Stimulated activated CD4-positive, alpha-beta T cell treated with anti-CD3 and anti-CD28 coated beads, Interleukin-1b, Interleukin-23, amount 100 ng/mL, for 4 hours (primary cell): ENCODE measurements at regions not wholly inside any gene's neighbourhood (a gene's known extent, or its start where the extent isn't known, plus 50 kb on each side); places are given as distances from the start of the nearest gene placed in this dataset.

Experiments used
- DNase-seq, 2 donors: peaks; one replicate each; pipeline ENCODE4 v3.0.0-alpha.2; 2020; ENCODE audit warnings: low read depth in 2 of 2

GRCh38 chr6:54717849-54718455 lies 128.6 kb upstream of the FAM83B start:
- peak; percentile 10 to 22 for DNase-seq

DNA sequence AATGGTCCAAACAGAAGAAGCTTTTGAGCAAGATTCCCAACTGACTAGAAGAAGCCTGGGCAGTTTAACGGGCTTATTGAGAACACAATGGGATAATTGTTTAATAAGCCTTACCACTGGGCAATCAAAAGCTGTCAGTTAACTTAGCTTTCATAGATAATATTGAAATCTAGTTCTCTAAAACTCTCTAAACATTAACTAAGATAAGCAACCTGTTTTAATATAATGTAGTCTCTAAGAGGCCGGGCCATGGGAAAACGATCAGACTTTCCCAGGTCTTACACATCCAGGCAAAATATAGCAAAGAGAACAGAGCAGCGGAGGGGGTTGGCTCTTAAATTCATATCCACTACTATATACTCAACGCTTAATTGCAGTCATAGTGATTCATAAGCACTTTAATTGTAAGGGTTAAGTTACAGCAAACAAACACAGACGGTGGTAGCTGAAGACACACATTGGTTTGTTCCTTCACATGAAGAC lies 128.0 kb upstream of the FAM83B start:
- no peak for DNase-seq

DNA sequence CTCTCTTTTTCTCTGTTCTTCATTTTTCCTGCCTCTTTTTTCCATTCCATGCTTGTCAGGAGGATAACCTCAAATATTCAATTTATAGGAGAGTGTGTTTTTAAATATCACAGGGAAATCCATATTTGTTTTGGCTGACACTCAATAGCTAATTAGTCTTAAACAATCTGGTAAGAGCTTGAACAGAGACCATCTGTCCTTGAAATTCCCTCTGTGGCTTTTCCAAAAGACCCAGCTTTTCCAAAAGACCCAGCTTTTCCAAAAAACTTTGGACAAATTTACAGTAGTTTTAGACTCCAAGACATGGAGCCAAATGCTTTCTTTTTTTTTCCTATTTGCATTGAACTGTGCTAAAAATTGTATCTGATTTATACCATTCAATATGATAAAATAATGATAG lies 127.4 kb upstream of the FAM83B start:
- DNase-seq, result no peak

DNA sequence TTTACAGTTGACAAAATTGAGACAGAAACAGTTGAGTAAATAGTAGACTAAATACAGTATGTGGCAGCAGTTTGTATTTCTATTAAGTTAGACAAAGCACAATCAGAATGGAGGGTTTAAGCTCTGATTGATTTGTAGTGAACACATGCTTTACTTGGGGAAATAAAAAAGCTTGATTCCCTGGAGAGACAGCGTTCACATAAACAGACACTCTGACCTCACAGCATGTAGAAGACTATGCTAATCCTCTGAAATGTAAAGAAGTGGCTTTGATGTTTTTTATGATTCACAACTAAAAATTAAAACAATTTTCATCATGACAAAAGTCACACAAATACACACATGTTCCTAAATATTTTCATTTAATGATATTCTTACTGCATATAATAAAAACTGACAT lies 126.9 kb upstream of the FAM83B start:
- no peak for DNase-seq

DNA sequence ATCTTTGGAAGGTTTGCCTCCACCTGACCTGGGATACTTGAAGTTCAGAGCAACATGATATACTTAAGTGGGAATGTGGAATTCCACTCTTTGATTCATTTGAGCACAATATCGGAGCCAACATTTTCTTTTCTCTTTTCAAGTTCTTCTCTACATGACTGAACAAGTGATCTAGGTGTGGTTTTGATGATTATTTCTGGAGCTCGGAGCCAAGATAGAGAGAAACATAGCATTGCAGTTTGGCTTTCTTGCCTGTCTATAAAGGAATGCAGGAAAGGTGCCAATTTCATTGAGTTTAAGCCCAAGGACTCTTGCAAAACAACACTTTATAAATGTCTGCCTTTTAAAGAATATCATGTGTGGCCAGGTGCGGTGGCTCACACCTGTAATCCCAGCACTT lies 124.2 kb upstream of the FAM83B start:
- DNase-seq, result no peak

DNA sequence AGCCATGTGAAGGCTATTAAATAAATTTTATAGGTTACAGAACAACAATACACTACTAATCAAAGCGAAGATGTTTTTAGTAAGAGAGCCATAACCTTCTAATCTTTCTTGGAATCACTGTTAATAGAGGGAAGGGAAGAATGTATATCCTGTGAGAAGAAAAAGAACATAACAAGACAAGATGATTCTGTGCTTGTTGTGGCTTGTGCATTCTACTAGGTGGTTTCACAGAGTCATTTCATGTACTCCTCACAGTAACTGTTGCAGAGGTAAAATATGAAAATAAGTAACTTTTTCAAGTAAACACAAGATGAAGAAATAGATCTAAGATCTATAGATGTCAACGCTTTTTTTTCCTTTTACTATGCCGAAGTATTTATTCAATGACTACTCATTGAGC lies 116.9 kb upstream of the FAM83B start:
- no peak for DNase-seq

DNA sequence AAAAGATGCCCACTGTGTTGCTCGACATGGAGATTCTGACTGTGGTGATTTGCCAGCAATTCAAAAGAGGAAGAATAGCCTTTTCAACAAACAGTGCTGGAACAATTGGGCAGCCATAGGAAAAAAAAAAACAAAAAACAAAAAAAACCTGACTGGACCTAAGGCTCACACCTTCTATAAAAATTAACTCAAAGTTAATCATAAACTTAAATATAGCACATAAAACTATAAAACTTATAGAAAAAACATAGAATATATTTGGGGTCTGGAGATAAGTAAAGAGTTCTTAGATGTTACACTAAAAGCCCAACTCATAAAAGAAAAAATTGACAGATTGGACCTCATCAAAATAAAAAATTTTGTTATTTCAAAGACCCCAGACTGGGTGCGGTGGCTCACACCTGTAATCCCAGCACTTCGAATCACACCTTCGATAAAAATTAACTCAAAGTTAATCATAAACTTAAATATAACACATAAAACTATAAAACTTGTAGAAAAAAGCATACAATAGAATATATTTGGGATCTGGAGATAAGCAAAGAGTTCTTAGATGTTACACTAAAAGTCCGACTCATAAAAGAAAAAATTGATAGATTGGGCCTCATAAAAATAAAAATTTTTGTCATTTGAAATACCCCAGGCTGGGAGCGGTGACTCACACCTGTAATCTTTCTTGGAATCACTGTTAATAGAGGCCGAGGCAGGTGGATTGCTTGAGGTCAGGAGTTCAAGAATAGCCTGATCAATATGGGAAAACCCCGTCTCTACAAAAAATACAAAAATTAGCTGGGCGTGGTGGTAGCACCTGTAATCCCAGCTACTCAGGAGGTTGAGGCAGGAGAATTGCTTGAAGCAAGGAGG lies 115.6 kb upstream of the FAM83B start:
- DNase-seq, result no peak

- DNase-seq, result no peak
Measured at GRCh38 chr6:54737247-54737646, 109.3 kb upstream of the FAM83B start.

DNA sequence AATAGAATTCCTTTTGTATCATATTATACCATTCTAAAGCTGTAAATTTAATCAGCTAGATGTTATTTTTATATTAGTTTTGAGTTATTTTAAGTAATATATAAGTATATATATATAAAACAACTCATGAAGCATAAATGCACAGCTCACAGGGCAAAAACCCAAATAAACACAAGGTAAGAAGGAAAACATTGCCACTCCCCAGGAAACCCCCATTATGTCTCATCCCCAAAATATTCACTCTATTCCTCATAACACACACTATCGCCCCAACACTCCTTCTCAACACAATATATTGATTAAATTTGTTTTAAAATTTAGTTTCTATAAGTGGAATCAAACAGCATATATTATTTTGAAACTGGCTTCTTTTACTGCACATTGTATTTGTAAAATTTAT lies 98.6 kb upstream of the FAM83B start:
- DNase-seq, result no peak

DNA sequence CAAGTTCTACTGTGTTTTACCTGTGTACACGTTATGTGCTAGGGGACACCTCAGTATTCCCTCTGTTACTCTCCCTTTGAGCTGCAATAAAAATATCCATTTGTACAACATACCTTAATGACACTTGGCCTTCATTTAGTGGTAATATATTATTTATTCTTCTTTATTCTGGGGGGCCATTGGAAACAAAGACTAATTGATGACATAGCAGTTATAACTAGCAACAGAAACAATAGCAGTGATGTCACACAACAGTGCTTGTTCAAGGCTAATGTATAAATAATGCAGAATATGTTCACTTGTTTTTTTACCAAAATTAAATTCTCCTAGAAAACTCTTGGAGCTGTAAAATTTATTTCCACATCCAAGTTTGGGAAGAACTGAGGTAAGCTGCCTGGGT lies 92.2 kb upstream of the FAM83B start:
- DNase-seq, result no peak

DNA sequence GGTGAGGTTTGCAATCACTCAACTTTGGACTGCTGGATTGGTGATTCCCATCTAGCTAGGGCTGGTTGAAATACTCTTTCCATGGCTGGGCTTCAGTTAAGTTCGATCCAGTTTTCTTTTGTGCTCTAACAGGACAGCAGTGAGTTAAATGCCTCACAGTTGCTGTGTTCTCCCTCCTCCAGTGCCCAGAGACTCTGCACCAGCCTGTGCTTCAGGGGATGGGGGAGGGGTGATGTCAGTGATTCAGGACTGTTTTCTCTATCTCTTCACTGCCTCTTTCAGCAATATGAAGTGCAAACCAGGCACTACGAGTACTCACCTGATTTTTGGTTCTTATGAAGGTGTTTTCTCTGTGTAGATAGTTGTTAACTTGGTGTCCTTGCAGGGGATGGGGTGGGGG lies 88.2 kb upstream of the FAM83B start:
- no peak for DNase-seq

GRCh38 chr6:54768494-54768893 lies 78.1 kb upstream of the FAM83B start:
- DNase-seq, result no peak

- DNase-seq, result no peak
Measured at GRCh38 chr6:54770328-54770727, 76.2 kb upstream of the FAM83B start.

DNA sequence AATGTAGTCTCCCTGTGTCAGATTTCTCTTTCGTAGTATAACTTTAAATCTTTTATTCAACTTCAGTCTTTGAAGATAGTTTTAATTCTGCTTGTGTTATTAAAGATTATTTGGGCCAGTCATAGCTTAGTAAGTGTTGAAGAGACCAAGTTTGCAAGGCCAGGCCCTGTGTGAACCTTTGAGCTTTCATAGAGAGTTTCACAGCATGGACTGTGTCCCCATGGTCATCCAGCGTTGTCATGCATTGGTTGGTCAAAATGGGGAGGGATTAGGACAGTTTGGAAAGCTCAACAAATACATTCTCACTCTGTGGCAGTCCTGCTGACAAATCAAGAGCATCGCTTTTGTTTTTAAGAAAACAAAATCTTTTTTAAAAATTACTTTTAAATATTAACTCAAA lies 74.6 kb upstream of the FAM83B start:
- no peak for DNase-seq

GRCh38 chr6:54772610-54773009 lies 74.0 kb upstream of the FAM83B start:
- no peak for DNase-seq

- no peak for DNase-seq
Measured at GRCh38 chr6:54775576-54775975, 71.0 kb upstream of the FAM83B start.

DNA sequence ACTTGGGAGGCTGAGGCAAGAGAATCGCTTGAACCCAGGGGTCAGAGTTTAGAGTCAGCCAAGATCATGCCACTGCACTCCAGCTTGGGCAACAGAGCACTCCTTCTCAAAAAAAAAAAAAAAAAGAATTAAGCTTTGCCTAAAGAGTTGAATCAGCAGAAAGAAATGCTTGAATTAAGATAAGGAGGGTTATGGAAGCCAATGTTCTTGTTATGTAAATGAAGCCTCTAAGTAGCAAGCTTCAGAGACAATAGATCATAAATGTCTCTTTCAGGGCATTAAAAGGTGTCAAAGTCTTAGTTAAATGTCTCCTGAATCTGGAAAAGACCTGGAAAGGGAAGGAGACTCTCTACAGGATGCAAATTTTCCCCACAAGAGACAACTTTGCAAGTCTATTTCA lies 69.7 kb upstream of the FAM83B start:
- no peak for DNase-seq

DNA sequence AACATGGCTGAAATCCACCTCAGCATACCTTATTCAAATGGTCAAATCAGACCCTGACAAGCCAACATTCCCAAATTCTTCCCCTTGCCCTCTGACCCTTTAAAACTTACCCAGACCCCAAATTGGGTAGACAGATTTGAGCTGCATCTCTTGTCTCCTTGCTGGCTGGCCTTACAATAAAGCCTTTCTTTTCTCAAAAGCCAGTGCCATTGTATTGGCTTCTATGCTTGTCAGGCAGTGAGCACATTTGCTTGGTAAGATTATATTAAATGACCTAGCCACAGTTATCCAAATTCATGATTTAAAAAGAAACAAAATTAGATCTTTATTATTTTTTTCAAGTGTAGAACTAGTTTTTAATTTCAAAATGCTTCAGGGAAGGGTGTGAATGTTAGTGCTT lies 67.8 kb upstream of the FAM83B start:
- DNase-seq, result no peak

GRCh38 chr6:54784011-54784410 lies 62.6 kb upstream of the FAM83B start:
- no peak for DNase-seq

- DNase-seq, result no peak
Measured at GRCh38 chr6:54786154-54786553, 60.4 kb upstream of the FAM83B start.

GRCh38 chr6:54787825-54788224 lies 58.7 kb upstream of the FAM83B start:
- no peak for DNase-seq
